Superior temporal gyrus (tissue), 1 donor: ENCODE measurements at regions not wholly inside any gene's neighbourhood (a gene's known extent, or its start where the extent isn't known, plus 50 kb on each side); places are given as distances from the start of the nearest gene placed in this dataset.
A peak's percentile ranks its signal among the peaks of the same experiment; 100 is the strongest.
"Not testable (repeated sequence)": the region's sequence is repeated elsewhere in the genome, so short reads cannot be mapped to it uniquely, and the experiment has no call there.

Source experiments
- DNase-seq: peaks from one replicate; pipeline ENCODE4 v3.0.0-alpha.2; 2016; ENCODE audit errors: extremely low spot score

DNA sequence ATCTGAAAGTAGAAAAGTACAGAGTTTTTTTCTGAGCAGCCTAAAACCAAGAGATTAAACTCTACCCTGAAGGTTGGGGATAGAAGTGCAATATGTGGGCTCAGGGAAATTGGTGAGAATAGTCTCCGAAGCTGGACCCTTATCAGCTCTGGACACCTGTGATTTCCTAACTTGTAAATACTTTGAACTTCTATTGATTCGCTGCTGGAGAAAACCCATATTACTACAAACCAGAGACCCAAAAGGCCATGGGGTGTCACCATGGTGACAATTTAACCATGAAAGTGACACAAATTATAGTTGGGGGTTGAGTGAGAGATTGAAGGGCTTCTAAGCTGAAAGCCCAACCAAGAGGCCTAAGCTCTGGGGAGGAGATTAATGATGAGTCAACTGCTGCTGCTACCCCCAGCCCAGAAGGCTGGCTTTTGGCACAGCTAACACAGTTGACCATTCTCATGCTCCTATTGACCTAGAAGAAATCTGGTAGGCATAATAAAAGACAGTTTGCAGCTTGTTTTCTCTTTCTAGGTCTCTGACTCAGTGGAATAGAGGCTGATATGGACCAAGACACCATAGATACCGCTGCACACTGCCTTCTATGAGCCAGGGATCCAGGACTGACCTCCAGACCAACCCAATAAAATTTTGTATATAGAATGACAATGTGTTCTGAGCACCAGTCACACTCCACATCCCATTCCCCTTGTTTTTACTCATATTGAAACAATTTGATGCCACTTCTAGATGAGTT is 131.9 kb upstream of the FNDC3A start:
- no peak for DNase-seq

DNA sequence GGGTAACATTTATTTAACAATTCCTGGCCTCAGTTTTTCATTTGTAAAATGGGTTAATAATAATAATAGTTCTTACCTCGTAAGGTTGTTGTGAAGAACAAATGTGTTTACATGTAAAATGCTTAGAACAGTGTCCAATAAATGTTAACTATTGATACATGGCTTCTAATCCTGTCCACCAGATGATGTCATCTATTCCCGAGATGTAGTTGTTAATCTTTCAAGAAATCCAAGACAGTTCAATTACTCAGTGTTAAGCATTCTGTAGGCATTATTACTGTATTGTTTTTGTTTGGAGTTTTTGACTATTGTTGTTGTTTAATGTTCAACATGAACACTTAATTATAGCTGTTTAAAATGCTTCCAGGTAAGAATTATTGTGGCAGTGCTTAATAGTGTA is 131.0 kb upstream of the FNDC3A start:
- no peak for DNase-seq

DNA sequence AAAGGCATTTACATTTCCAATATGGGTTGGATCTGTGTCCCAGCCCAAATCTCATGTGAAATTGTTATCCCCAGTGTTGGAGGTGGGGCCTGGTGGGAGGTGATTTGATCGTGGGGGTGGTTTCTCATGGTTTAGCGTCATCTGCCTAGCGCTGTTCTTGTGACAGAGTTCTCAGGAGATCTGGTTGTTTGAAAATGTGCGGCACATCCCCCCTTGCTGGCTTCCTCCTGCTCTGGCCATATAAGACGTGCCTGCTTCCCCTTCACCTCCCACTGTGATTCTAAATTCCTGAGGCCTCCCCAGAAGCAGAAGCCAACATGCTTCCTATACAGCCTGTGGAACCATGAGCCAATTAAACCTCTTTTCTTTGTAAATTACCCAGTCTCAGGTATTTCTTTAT is 126.2 kb upstream of the FNDC3A start:
- DNase-seq = no peak

DNA sequence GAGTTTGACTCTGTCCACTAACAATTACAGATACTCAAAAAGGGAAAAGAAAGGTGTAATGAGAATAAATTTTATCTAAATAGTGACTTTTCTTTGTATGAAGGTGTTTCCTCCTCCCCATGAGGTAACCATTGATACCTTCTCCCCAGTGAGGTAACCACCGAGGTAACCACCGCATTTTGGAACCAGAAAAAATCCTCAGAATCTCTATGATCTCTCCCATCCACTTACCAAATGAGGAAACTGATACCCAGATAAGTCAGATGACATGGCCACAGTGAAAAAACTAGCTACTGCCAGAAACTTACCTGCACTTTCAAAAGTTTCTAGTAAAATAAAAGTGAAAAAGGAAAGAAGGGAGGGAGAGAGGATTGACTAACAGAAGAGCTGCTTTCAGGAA is 124.0 kb upstream of the FNDC3A start:
- no peak for DNase-seq

DNA sequence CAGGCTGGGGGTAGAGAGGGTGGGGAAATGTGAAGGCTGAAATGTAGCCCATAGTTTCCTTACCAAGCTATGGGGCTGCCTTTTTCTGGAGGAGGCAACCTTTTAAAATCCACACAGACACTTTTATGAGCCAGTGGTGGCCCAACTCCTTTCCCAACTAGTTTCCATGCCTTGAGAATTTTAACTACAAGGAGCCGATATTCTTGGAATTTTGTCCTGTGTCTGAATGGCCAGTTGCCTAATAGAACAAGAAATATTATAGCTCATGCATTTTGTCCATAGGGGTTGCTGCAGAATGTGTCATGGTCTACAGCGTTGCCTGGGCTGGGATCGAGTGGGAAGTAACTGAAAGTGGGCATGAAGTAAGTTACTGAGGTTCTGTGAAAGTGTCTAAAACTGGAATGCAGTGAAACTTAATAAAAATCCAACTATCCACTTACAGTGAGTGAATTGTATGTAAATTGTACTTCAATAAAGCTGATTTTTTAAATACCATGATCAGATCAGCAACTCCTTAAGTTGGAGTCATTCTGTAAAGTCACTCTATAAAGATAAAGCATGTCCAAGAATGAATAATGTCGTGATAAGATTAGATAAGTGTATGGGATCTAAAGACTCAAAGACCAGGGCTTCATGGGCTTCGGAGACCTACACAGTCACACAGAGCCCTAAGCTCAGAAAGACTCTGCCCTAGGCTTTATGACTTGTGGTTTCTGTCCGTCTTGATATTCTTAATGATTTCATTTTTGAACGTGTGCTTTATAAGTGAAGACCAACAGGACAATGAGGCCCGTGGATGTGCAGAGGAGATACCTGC is 122.6 kb upstream of the FNDC3A start:
- DNase-seq = no peak

DNA sequence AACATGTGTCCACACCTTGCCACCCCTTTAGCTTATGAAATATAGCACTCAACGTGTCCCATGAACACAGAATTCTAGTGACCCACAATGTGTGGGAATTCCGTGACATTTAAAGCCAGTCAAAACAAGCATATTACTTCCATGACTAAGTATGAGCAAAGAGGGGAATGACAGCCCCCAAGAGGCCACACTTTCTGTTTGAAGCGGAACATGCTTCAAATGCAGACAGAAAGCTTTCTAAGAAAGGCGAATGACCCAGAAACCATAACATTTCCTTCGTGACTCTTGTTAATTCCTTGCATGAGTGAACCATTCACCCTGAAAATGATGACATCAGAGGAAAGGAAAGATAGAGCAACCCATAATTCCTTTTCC is 122.0 kb upstream of the FNDC3A start:
- no peak for DNase-seq

DNA sequence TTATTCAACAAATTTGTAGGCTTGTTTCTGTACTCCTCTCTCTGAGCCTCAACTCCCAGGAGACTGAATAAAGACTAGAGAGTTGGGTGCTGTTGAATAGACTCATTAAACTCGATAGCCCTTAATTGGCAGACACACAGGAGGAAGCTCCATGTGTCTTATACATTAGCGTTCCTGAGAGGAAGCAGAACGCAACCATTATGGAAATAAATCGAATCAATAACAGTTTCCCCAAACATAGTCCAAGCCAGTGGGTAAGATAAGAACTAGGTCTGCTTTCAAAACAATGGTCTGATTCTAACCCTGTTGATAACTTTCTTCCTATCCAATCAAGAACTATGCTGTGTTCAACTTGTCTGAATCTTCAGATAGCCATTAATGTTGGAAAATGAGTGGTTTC is 118.1 kb upstream of the FNDC3A start:
- no peak for DNase-seq

DNA sequence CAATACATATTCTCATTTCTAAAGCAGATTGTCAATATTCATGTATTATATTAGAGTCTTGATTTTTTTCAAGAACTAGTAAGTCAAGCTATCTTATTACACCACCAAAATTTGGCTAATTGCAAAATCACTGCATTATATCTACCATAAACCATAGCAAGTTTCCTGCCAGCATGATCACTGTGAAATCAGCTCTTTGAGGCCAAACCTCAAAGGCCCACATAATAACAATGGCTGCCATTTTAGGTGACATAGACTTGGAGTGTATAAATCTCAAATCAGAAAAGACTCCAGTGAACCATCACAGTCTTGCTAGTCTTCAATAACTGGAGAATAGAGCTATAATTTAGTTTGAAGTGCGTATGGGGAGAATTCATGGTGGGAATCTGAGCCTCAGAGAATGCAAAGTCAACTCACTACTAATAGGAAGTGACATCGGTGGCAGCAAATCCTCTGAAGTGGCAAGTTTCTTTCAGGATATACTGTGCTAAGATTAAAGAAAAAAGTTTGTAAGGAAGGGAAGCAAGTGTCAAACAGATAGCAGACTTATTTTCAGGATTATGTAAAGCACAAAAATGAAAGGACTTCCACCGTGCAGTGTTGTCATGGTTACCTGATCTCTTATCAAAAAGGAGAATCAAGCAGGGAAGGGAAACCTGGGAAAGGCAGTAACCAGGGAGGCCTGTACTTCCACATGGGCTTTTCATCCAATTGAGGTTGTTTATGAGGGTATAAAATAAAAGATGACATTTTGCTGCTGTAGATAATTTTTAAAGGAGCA is 117.4 kb upstream of the FNDC3A start:
- peak; percentile 38 for DNase-seq

DNA sequence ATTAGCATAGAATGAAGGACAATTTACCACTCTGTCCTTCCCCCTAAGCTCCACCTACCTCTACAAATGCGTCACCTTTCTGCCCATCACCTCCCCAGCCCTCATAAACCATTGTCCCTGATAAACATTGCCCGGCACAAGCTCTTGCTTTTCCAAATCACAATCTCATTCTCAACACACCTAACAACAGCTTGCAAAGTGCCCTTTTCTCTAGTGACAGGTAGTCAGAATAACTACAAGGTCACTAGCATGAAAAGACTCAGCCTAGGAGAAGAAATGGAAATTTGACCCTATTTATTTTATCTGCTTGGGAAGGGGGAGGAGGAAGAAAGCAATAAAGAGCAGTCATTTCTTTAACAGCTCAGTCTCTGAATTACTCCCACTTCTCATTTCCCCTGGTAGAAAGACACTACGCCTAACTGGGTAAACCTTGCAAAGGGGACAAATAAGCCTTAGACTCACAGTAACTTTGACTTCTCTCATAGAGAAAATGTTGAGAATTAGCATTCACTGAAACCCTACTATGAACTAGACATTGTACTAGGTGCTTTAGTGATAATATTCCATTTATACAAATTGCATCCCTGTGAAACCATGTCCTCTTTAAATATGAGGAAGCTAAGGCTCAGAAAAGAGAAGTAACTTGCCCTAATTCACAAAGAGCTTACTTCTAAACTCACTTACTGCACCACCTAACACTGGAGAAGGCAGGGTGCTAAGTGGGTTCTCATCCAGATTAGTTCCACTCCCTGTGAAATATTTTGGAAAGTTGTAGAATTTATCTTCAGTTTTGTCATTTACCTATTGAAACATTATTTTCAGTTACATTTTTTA is 116.2 kb upstream of the FNDC3A start:
- peak; percentile 20 for DNase-seq

DNA sequence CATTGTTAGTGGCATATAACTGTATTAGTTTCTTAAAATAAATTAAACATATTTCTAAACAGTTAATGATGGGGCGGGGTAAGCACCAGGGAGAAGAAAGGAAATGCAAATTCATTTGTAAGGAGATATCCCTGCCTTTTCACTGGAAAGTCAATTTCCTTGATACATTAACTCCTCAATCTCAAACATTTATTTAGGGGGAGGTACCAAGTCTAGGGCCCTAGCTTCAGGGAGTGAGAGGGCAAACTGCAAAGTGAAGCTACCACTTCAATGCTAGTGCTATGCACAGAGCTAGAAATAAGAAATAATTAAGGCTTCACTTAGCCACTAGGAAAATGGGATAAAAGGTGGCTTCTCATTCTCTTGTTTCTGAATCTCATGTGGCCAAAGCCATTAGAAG is 115.3 kb upstream of the FNDC3A start:
- DNase-seq = no peak

DNA sequence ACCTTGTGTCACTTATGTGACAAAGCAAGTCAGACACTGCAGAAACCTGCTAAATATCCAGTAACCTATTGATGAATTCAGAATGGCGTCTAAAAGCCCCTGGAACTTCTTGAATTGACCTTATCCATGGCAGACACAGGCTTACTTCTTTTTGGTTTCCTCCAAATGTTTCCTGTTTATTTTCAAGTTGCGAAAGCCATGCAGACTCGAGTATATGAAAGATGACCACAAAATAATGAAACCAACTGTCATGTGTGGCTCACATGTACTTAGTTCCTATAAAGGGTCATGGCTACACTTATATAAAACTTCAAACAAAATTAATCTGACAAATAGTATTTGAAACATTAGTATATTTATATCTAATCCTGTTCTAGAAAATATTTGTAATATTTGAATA is 113.1 kb upstream of the FNDC3A start:
- no peak for DNase-seq

DNA sequence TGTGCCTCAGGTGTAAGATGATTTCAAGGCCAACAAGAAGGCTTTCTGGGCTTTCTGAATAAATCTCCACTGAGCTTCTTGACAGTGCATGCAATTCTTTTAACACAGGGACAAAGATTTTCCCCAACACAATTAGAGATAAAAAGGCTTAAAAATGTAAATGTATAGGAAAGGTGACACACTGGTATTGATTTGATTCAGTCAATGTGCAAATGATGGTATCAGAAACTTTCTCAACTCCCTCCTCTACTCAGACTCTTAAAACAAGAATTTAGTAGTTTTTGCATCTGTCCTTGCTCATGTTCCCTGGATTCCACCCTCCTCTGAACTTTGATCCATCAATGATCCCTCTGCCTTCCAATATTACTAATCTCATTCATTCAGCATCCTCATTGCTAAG is 111.6 kb upstream of the FNDC3A start:
- DNase-seq = no peak

DNA sequence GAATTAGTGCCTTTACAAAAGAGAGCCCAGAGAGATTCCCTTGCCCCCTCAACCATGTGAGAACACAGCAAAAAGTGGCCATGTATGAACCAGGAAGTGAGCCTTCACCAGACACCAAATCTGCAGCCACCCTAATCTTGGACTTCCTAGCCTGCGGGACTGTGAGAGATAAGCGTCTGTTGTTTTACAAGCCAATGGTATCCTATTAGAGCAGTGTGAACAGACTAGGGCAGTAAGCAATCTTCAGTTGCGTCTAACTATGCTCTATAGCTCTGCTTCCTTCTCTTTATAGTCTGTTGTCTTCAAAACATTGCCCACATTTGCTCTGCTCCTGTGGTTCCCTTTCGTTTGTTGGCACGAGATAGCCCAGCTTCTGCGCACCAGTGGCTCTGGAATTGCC is 109.5 kb upstream of the FNDC3A start:
- no peak for DNase-seq

DNA sequence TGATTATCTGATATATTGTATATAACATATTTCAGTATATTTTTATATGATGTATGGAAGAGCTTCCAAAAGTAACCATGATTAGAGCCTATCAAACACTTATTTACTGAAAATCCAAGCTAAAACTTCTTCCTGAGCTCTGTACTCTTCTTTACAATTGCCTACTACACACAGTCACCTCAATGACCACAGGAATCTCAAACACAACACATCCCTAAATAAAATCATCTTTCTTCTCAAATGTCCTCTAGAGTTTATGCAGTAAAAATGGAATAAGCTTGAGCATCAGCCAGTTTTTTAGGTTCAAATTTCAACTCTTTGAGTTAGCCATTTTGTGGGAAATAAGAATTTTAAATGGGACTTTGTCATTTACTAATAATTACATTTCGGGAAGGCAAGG is 102.6 kb upstream of the FNDC3A start:
- DNase-seq = no peak

DNA sequence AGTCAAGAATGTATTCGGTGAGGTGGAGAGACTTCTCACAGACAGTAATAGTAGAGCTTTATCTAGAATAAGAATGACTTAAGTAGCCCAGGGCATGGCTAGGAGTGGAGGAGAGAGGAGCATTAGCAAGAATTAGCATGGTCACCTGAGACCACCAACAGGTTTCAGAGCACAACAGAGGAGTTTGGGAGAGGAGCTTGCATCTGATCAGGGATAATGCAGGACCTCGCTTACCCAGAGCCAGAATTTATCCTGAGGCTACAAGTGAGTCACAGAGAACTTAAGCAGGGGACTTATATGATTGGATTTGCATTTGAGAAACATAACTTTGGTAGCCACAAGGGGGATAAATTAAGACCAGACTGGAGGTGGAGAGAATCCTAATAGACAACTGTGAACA is 102.1 kb upstream of the FNDC3A start:
- no peak for DNase-seq

DNA sequence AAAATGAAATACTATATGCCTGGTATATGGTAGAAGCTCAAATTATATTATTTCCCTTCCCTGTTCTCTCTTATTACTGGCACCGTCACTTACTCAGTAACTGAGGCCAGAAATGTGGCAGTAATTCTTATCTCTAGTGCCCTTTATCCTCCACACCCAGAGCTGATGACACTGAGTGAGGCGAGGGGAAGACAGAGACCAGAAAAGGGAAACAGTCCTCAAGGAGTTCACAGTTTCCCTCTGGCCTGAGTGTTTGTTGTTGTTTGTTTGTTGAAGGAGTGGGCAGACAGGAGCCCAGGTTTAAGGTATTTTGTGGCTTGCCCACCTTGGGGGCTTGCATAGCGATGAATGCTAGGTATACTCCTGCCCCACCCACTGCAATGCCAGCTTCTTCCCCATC is 101.5 kb upstream of the FNDC3A start:
- no peak for DNase-seq

DNA sequence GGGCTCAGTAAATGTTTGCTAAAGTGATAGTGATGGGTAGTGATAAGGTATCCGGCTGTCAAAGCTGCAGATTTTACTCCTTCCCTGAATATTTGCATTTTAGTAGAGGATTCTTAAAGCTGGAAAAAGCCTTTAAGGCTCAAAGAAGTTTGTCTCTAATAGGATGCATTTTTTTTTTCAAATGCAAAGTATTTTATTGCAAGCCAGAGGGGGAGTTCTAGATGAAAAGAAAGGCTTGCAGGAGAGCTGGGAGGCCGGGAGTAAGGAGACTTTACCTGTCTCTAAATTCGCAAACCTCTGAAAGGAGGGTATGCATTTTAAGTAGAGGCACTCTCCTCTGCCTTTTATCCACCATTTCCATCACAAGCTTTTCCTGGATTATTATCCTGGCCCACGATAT is 100.7 kb upstream of the FNDC3A start:
- no peak for DNase-seq

DNA sequence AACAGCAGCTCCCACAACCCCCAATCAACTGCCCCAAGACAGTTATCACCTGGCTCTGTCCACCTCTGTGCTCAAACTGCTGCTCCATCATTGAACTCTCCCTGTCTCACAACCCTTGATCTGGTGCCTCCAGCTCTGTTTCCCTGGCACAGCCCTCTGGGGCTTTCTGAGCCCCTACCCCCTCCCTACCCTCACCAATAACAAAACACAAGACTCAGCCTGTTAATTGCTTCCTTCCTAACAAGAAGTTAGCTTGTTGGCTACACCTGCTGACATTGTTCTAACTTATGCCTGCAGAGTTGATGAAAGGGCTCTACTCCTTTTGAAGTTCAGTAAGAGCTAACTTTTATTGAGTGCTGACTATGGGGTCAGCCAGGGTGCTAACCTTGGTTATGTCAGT is 99.4 kb upstream of the FNDC3A start:
- no peak for DNase-seq

DNA sequence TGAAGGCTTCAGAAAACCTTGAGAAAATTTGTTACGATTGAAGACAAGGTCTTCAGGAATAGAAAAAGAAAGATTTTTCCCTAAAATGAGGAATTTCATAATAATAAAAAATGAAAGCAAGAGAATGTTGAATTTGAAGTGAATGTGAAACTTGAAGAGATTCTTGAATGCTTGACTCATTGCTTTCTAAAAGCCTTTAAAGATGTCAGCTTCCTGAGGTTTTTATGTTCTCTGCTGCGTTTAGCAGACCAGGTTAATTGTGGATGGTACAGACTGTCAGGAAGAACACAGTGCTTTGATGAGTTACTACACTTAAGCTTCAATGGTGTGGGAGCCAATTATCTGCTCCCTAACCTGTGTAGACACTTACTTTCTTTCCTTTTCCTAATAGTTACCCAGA is 96.3 kb upstream of the FNDC3A start:
- DNase-seq = no peak

DNA sequence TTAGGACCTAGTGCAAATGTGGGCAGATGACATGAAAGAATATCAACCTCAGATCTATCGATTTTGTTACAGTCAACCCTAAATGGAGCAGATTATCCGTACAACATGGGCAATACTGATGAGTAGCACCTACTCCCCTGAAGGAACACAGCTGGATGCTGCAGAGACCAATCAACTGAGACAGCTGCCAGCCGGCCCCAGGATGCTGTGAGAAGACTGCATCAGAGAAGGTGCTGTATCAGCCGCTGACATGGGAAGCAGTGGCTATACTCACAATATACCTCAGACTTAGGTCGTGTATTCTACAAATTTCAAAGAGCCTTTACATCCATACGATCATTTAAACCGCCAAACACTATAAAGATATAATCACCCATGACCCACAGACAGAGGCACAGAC is 95.9 kb upstream of the FNDC3A start:
- no peak for DNase-seq

DNA sequence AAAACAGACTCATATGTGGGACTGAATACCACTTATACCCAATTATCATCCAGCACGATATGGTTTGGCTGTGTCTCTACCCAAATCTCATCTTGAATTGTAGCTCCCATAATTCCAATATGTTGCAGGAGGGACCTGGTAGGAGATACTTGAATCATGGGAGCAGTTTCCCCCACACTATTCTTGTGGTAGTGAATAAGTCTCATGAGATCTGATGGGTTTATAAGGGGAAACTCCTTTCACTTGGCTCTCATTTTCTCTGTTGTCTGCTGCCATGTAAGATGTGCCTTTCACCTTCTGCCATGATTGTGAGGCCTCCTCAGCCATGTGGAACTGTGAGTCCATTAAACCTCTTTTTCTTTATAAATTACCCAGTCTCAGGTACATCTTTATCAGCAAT is 91.9 kb upstream of the FNDC3A start:
- DNase-seq = not testable (repeated sequence)

DNA sequence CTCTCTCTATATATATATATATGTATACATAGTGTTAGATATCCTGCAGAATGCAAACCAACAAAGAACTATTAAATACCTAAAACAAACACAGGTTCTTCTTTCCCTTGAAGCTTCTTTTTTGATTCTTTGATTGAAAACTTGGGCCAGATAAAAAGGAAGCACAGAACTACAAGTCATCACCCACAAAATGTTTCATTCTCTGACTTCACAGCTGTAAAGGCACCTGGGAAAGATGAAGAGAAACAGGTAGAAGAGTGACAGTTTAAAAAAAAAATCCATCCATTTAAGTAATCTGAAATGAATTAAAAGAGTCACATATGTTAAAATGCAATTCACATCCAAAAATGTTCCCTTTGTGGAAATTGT is 90.7 kb upstream of the FNDC3A start:
- DNase-seq = no peak
